ENCODE measurements at regions not wholly inside any gene's neighbourhood (a gene's known extent, or its start where the extent isn't known, plus 50 kb on each side); places are given as distances from the start of the nearest gene placed in this dataset.

GRCh38 chr5:3430691-3431090 lies 164.9 kb upstream of the IRX1 start:
- TF ChIP-seq CTCF (IDR thresholded peaks at IDR 0.05): no peak
- Histone ChIP-seq H3K27me3 (no peaks in the 10 kb centered on the region), H3K4me3 (no peak overlapping the region), H3K27ac (no peak overlapping the region), H3K4me1 (no peaks in the 10 kb centered on the region), H3K36me3 (no peaks in the 10 kb centered on the region), H3K9me3 (no peaks in the 10 kb centered on the region)
- intact Hi-C loops (cut with DNase I): no loop called here
- DNase-seq: no peak
- ATAC-seq: no peak

- H3K4me3 ChIP-seq: no peak overlapping the region
- H3K9me3 ChIP-seq: no peaks in the 10 kb centered on the region
- ATAC-seq (no peak), DNase-seq (no peak)
- intact Hi-C loops (cut with DNase I): no loop called here
- H3K27me3 ChIP-seq: no peaks in the 10 kb centered on the region
- no peaks in the 10 kb centered on the region for H3K36me3 ChIP-seq
- no peak for TF ChIP-seq CTCF (IDR thresholded peaks at IDR 0.05)
- H3K4me1 ChIP-seq: no peaks in the 10 kb centered on the region
- H3K27ac ChIP-seq: no peak overlapping the region
These were observed 165.7 kb upstream of the IRX1 start for GRCh38 chr5:3429962-3430361.

- DNase-seq (no peak), ATAC-seq (no peak)
- Histone ChIP-seq H3K27ac (no peak overlapping the region), H3K36me3 (no peaks in the 10 kb centered on the region), H3K4me3 (no peak overlapping the region), H3K4me1 (no peaks in the 10 kb centered on the region), H3K27me3 (no peaks in the 10 kb centered on the region), H3K9me3 (no peaks in the 10 kb centered on the region)
- intact Hi-C loops (cut with DNase I): no loop called here
- no peak for TF ChIP-seq CTCF (IDR thresholded peaks at IDR 0.05)
These were observed 167.3 kb upstream of the IRX1 start for GRCh38 chr5:3428334-3428733.

- no peaks in the 10 kb centered on the region for H3K27me3 ChIP-seq
- no peak overlapping the region for H3K27ac ChIP-seq
- H3K4me1 ChIP-seq: no peaks in the 10 kb centered on the region
- TF ChIP-seq CTCF (IDR thresholded peaks at IDR 0.05): no peak
- no peak for DNase-seq
- H3K9me3 ChIP-seq: no peaks in the 10 kb centered on the region
- no peak overlapping the region for H3K4me3 ChIP-seq
- no peaks in the 10 kb centered on the region for H3K36me3 ChIP-seq
- no peak for ATAC-seq
- intact Hi-C loops (cut with DNase I): no loop called here
These were observed 170.7 kb upstream of the IRX1 start for GRCh38 chr5:3424946-3425345.

- DNase-seq (no peak), ATAC-seq (no peak)
These were observed 178.2 kb upstream of the IRX1 start for GRCh38 chr5:3417376-3417943.

More at GRCh38 chr5:3417376-3417943, 178.2 kb upstream of the IRX1 start:
- Histone ChIP-seq H3K36me3 (no peaks in the 10 kb centered on the region), H3K27ac (no peak overlapping the region), H3K27me3 (no peaks in the 10 kb centered on the region), H3K4me3 (no peak overlapping the region), H3K4me1 (no peaks in the 10 kb centered on the region), H3K9me3 (no peaks in the 10 kb centered on the region)
- intact Hi-C loops (cut with DNase I): no loop called here
- no peak for TF ChIP-seq CTCF (IDR thresholded peaks at IDR 0.05)

Data from upper lobe of right lung (tissue), 1 donor.